ENCODE measurements at regions not wholly inside any gene's neighbourhood (a gene's known extent, or its start where the extent isn't known, plus 50 kb on each side); places are given as distances from the start of the nearest gene placed in this dataset.

DNA sequence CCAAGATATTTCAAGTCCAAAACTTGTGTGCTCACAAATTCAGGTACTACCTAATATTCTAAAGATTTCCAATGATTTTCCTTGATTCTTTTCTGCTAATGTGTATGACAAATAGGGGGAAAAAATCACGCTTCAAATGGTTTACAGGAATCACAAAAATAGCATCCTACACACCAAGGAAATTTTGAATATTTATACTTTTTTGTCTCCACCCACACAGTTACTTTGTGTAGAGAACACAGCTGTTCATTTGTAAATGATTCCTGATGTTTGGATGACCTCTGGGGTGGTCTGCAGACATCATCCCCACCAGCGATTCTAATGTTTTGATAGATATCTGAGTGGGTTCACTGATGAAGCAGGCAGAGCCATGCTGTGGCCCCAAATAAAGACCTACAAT is 260.6 kb upstream of the NCKAP5 start:
- Histone ChIP-seq H2AFZ (ENCODE audit: low read depth) (no peak overlapping the region), H3K79me2 (ENCODE audit: insufficient read depth) (no peaks in the 10 kb centered on the region), H3K9ac (no peak overlapping the region), H3K36me3 (replicated peaks in 1 of 2; ENCODE audit: control insufficient read depth in 1 of 2, insufficient read depth in 2 of 2, low read length in 1 of 2) (no peaks in the 10 kb centered on the region), H3K9me2 (no peaks in the 10 kb centered on the region), H3K4me2 (no peak overlapping the region), H3K27me3 (ENCODE audit: insufficient read depth) (no peaks in the 10 kb centered on the region), H3F3A (replicated peaks; ENCODE audit: insufficient read depth) (no peaks in the 10 kb centered on the region), H3K9me3 (no peaks in the 10 kb centered on the region), H3K4me3 (ENCODE audit: low read depth in 2 of 2, low read length in 1 of 2) (no peak overlapping the region), H4K20me1 (ENCODE audit: insufficient read depth) (no peaks in the 10 kb centered on the region), H3K27ac (ENCODE audit: low read depth in 2 of 2, low read length in 1 of 2) (no peak overlapping the region), H3K4me1 (ENCODE audit: control insufficient read depth in 1 of 2, insufficient read depth in 2 of 2, low read depth in 1 of 2, low read length in 1 of 2) (no peaks in the 10 kb centered on the region; a peak in 1 of 4 replicates)
- TF ChIP-seq, protein P1, sequence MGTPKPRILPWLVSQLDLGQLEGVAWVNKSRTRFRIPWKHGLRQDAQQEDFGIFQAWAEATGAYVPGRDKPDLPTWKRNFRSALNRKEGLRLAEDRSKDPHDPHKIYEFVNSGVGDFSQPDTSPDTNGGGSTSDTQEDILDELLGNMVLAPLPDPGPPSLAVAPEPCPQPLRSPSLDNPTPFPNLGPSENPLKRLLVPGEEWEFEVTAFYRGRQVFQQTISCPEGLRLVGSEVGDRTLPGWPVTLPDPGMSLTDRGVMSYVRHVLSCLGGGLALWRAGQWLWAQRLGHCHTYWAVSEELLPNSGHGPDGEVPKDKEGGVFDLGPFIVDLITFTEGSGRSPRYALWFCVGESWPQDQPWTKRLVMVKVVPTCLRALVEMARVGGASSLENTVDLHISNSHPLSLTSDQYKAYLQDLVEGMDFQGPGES (IDR thresholded peaks at IDR 0.05; ENCODE audit: low read depth, low read length) = no peak
- TF ChIP-seq SMC3 (IDR thresholded peaks at IDR 0.05; ENCODE audit: low read depth, low read length) = no peak
- no peak for TF ChIP-seq ELF1 (IDR thresholded peaks at IDR 0.05)
- TF ChIP-seq MXI1 (IDR thresholded peaks at IDR 0.05; ENCODE audit: low read depth, low read length) = no peak
- TF ChIP-seq RXRA (IDR thresholded peaks at IDR 0.05; ENCODE audit: borderline replicate concordance, low read depth) = no peak
- TF ChIP-seq YY1 (IDR thresholded peaks at IDR 0.05; ENCODE audit: low read depth) = no peak
- TF ChIP-seq, protein P2, sequence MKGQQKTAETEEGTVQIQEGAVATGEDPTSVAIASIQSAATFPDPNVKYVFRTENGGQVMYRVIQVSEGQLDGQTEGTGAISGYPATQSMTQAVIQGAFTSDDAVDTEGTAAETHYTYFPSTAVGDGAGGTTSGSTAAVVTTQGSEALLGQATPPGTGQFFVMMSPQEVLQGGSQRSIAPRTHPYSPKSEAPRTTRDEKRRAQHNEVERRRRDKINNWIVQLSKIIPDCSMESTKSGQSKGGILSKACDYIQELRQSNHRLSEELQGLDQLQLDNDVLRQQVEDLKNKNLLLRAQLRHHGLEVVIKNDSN (IDR thresholded peaks at IDR 0.05; ENCODE audit: borderline replicate concordance, low read depth) = no peak
- TF ChIP-seq TAF1 (IDR thresholded peaks at IDR 0.05; ENCODE audit: borderline replicate concordance, low read depth, low read length) = no peak
- TF ChIP-seq, protein P3, sequence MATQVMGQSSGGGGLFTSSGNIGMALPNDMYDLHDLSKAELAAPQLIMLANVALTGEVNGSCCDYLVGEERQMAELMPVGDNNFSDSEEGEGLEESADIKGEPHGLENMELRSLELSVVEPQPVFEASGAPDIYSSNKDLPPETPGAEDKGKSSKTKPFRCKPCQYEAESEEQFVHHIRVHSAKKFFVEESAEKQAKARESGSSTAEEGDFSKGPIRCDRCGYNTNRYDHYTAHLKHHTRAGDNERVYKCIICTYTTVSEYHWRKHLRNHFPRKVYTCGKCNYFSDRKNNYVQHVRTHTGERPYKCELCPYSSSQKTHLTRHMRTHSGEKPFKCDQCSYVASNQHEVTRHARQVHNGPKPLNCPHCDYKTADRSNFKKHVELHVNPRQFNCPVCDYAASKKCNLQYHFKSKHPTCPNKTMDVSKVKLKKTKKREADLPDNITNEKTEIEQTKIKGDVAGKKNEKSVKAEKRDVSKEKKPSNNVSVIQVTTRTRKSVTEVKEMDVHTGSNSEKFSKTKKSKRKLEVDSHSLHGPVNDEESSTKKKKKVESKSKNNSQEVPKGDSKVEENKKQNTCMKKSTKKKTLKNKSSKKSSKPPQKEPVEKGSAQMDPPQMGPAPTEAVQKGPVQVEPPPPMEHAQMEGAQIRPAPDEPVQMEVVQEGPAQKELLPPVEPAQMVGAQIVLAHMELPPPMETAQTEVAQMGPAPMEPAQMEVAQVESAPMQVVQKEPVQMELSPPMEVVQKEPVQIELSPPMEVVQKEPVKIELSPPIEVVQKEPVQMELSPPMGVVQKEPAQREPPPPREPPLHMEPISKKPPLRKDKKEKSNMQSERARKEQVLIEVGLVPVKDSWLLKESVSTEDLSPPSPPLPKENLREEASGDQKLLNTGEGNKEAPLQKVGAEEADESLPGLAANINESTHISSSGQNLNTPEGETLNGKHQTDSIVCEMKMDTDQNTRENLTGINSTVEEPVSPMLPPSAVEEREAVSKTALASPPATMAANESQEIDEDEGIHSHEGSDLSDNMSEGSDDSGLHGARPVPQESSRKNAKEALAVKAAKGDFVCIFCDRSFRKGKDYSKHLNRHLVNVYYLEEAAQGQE (IDR thresholded peaks at IDR 0.05; ENCODE audit: low read depth, low read length) = no peak
- TF ChIP-seq GABPA (IDR thresholded peaks at IDR 0.05; ENCODE audit: low read depth) = no peak
- no peak for TF ChIP-seq RCOR1 (IDR thresholded peaks at IDR 0.05; ENCODE audit: low read length)
- no peak for TF ChIP-seq MEF2A (IDR thresholded peaks at IDR 0.05; ENCODE audit: borderline replicate concordance, low read depth)
- no peak for TF ChIP-seq TEAD4 (IDR thresholded peaks at IDR 0.05; ENCODE audit: borderline replicate concordance, insufficient read depth)
- TF ChIP-seq EP300 (IDR thresholded peaks at IDR 0.05; ENCODE audit: borderline replicate concordance in 1 of 2, low read depth in 1 of 2, low read length in 1 of 2) = no peak
- TF ChIP-seq, protein P4, sequence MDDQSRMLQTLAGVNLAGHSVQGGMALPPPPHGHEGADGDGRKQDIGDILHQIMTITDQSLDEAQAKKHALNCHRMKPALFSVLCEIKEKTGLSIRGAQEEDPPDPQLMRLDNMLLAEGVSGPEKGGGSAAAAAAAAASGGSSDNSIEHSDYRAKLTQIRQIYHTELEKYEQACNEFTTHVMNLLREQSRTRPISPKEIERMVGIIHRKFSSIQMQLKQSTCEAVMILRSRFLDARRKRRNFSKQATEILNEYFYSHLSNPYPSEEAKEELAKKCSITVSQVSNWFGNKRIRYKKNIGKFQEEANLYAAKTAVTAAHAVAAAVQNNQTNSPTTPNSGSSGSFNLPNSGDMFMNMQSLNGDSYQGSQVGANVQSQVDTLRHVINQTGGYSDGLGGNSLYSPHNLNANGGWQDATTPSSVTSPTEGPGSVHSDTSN (IDR thresholded peaks at IDR 0.05) = no peak
- TF ChIP-seq, protein P5, sequence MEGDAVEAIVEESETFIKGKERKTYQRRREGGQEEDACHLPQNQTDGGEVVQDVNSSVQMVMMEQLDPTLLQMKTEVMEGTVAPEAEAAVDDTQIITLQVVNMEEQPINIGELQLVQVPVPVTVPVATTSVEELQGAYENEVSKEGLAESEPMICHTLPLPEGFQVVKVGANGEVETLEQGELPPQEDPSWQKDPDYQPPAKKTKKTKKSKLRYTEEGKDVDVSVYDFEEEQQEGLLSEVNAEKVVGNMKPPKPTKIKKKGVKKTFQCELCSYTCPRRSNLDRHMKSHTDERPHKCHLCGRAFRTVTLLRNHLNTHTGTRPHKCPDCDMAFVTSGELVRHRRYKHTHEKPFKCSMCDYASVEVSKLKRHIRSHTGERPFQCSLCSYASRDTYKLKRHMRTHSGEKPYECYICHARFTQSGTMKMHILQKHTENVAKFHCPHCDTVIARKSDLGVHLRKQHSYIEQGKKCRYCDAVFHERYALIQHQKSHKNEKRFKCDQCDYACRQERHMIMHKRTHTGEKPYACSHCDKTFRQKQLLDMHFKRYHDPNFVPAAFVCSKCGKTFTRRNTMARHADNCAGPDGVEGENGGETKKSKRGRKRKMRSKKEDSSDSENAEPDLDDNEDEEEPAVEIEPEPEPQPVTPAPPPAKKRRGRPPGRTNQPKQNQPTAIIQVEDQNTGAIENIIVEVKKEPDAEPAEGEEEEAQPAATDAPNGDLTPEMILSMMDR (IDR thresholded peaks at IDR 0.05) = no peak
- TF ChIP-seq, protein P6, sequence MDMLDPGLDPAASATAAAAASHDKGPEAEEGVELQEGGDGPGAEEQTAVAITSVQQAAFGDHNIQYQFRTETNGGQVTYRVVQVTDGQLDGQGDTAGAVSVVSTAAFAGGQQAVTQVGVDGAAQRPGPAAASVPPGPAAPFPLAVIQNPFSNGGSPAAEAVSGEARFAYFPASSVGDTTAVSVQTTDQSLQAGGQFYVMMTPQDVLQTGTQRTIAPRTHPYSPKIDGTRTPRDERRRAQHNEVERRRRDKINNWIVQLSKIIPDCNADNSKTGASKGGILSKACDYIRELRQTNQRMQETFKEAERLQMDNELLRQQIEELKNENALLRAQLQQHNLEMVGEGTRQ (IDR thresholded peaks at IDR 0.05; ENCODE audit: borderline replicate concordance, low read depth, low read length) = no peak
- no peak for TF ChIP-seq RFX5 (IDR thresholded peaks at IDR 0.05; ENCODE audit: low read length)
- TF ChIP-seq TCF12 (IDR thresholded peaks at IDR 0.05) = no peak
- WGBS (ENCODE audit: low lambda C conversion rate) = 71% methylated on average over 2 of the region's 2 CpGs
- DNase-seq = no peak
- POLR2A ChIA-PET = no interaction called here
- CTCF ChIA-PET = interaction anchor here (0.9 to 1.5 kb wide), 2 partner anchors 10 to 16 kb away, joined by 3 to 7 read pairs; no protein-coding TSS in a partner anchor
